Urinary bladder (tissue), 3 donors: ENCODE measurements at regions not wholly inside any gene's neighbourhood (a gene's known extent, or its start where the extent isn't known, plus 50 kb on each side); places are given as distances from the start of the nearest gene placed in this dataset.

Source experiments
- DNase-seq: peaks from one replicate; pipeline ENCODE4 v3.0.0-alpha.2; 2015; ENCODE audit errors: extremely low spot score
- H3K27ac ChIP-seq: one replicate; pipeline ENCODE4 v1.5.1; 2013; ENCODE audit warnings: low read depth, mild to moderate bottlenecking, moderate library complexity
- H3K36me3 ChIP-seq: one replicate; pipeline ENCODE4 v1.6.1; 2013; ENCODE audit warnings: mild to moderate bottlenecking, moderate library complexity; ENCODE audit not compliant: insufficient read depth
- H3K4me1 ChIP-seq: one replicate; pipeline ENCODE4 v1.6.1; 2013; ENCODE audit warnings: mild to moderate bottlenecking, moderate library complexity; ENCODE audit not compliant: insufficient read depth
- H3K4me3 ChIP-seq: one replicate; pipeline ENCODE4 v1.5.1; 2013; ENCODE audit warnings: low read depth, low read length
- WGBS: extraction: QIAGEN DNeasy Blood & Tissue Kit; methylation state at CpG from one replicate; pipeline ENCODE4 v1.1.7; 2013; 5-methylcytosine and 5-hydroxymethylcytosine counted together
- donor health status: healthy with polysubstance abuse.
- donor health status: healthy.

DNA sequence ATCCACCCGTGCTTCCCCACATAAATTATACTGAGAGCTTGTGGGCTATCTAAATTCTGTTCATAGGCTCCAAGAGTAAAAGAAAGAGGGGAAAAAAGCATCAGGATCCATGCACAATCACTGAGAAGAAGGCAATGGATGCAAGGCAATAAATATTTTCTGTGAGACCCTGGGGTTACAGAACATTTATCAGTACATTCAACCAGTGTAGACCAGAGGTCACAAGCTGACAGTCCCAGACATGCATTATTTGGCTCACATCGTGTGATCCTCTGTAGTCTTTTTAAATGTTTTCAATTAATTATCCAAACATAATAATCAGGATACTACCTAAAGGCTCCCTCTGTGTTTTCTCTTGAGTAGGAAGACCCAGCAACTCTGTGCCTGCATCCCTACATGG is 267.9 kb upstream of the CAND1 start:
- WGBS = 34% methylated on average over 2 of the region's 2 CpGs
- DNase-seq = no peak
- no peaks in the 10 kb centered on the region for H3K36me3 ChIP-seq
- H3K4me3 ChIP-seq = no peak overlapping the region
- H3K4me1 ChIP-seq = no peaks in the 10 kb centered on the region
- H3K27ac ChIP-seq = no peak overlapping the region

DNA sequence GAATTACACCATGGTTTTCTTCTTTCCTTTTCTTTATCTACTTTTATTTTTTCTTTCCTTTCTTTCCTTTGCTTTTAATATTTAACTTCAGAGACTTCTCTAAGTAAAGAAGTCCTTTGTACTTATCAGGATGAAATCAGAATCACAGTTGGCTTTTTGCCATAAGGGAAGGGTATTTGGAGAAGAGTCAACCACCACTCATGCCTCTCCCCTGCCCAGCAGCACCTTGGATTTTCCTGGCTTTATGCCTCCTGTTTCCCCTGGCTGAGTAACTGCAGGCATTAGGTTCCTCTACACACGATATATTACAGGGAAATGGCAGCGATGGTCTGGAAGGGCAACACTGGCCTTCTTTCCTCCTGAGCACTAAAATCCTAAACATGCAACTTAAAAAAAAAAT is 266.4 kb upstream of the CAND1 start:
- no peak overlapping the region for H3K27ac ChIP-seq
- no peaks in the 10 kb centered on the region for H3K36me3 ChIP-seq
- no peak for DNase-seq
- H3K4me3 ChIP-seq = no peak overlapping the region
- 63% methylated on average over 2 of the region's 2 CpGs for WGBS
- H3K4me1 ChIP-seq = no peaks in the 10 kb centered on the region

DNA sequence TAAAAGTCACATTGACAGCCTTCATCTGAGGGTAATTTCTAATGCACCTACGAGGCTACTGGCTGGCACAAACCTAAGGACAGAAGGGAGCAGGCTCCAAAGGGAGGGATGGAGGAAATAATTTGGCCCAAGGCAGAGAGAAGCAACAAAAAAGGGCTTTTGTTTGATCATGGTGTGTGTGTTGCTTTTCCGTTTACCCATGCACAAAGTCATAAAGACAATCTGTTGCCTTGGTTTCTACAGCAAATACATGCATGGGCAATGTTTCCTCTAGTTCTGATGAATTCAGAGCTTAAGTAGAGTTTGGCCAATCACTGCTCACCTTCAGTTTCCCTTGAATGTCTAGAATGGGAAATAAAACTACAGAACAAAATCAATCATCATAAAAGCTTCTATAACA is 262.5 kb upstream of the CAND1 start:
- no peak overlapping the region for H3K4me3 ChIP-seq
- H3K36me3 ChIP-seq = no peaks in the 10 kb centered on the region
- H3K4me1 ChIP-seq = no peaks in the 10 kb centered on the region
- 88% methylated on average over 2 of the region's 2 CpGs for WGBS
- DNase-seq = no peak
- H3K27ac ChIP-seq = no peak overlapping the region

DNA sequence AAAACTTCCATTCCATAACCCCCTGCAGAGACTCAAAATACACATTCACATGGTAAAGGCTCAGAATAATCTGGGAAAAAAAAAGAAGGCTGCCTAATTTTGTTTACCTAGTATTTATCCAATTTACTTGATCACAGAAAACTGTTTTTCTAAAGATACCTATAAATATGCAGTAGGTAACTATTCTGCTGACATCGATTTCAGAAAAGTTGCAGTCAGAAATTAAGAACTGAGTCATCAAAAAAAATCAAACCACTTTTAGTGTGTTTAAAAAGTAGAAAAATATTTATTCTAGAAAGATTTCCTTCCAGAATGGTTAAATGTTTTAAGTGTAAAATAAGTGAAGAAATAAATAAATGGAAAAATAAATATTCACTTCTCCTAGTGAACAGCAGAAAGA is 254.5 kb upstream of the CAND1 start:
- H3K27ac ChIP-seq = no peak overlapping the region
- DNase-seq = no peak
- no peaks in the 10 kb centered on the region for H3K4me1 ChIP-seq
- no peaks in the 10 kb centered on the region for H3K36me3 ChIP-seq
- no peak overlapping the region for H3K4me3 ChIP-seq
- 83% methylated on average over 1 of the region's 1 CpG for WGBS

DNA sequence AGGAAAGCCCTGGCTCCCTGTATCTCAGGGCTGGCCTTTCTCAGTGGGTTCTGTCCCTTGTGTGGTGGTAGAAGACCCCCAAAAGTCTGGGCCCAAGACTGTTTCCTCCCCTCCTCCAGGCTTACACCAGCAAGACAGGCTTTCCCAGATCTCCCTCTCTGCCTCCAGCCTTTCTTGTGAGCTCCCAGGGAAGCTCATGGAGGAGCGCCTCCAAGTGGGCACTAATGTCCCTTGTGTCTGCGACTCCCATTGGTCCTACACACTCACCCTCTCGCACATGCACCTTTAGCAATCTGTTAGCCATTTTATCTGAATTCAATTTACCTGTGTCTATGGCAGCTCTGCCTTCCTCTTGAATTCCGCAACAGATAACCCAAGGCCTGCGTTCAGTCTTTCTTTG is 251.1 kb upstream of the CAND1 start:
- H3K36me3 ChIP-seq = no peaks in the 10 kb centered on the region
- no peak for DNase-seq
- no peak overlapping the region for H3K27ac ChIP-seq
- H3K4me3 ChIP-seq = no peak overlapping the region
- no peaks in the 10 kb centered on the region for H3K4me1 ChIP-seq
- 97% methylated on average over 5 of the region's 5 CpGs for WGBS

DNA sequence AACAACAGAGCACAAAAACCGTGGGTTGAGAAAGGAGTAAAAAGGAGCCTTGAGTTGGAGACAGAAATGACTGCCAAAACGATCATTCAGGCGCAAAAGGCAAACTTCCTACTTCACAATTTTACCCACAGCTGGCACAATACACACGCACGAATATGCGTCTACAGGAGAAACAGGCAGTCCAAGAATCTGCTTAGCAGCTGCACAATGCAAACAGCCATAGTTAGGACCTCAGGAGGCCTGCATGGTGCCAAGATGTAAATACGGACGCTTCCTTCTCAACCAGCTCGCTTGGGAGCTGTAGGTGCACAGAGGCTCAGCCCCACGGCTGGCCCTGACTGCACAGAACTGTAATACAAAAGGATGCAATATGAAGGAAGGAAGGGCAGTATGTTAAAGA is 250.1 kb upstream of the CAND1 start:
- H3K27ac ChIP-seq = no peak overlapping the region
- WGBS = 42% methylated on average over 10 of the region's 10 CpGs
- H3K4me3 ChIP-seq = no peak overlapping the region
- no peaks in the 10 kb centered on the region for H3K36me3 ChIP-seq
- DNase-seq = no peak
- H3K4me1 ChIP-seq = no peaks in the 10 kb centered on the region

DNA sequence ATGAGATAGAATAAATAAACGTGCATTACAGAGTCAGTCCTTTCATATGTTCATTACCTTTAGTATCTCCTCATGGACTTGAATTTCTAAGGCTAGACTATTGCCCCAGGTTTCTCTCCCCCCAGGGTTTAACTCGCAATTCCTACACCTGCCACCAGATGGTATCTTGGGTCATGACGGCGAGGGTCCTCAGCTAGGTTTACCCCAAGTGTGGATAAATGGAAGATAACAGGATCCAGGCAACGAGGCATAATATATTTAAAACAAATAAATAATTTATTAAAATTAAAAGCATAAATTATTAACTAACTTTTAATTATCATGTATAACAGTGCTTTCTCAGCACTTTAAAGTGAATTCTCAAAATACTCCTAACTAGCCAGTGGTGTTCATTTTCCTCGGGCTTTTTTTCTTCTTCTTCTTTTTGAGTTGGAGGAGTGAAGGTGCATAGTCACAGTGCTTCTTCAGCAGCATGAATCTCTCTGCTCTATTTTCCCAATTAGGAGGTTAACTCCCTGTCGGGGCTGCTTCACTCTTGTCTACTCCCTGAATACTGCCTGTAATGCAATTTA is 243.5 kb upstream of the CAND1 start:
- H3K36me3 ChIP-seq = no peaks in the 10 kb centered on the region
- no peak for DNase-seq
- H3K4me3 ChIP-seq = no peak overlapping the region
- H3K4me1 ChIP-seq = no peaks in the 10 kb centered on the region
- 43% methylated on average over 7 of the region's 7 CpGs for WGBS
- H3K27ac ChIP-seq = no peak overlapping the region

DNA sequence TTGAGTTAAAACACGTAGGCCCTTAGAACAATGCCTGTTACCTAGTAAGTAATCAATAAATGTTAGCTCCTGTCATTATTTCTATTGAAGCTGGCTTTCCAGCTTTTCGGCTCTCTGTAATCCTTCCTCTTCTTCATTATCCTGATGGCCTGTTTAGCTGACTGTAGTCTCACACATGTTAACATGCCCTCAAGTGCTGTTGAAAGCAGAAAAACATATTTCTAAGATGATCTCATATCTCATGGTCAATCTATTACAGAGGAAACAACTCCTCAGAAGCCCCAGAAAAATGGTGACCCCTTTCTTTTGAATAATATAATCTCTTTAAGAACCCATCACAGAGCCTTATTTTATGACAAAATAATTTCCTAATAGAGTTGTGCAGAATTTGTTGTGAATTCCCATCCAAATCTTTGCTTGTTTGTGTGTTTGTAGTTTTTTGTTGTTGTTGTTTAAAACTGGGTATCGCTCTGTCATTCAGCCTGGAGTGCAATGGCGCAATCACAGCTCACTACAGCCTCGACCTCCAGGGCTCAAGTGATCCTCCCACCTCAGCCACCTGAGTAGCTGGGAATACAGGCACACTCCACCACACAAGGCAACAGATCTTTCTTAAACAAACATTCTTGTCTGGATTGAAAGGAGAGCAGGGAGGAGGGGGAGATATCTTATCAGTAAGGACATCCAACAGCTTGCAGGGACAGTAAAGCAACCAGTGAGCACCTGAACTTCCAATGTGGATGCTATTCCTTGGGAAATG is 242.5 kb upstream of the CAND1 start:
- no peak for DNase-seq
- 89% methylated on average over 5 of the region's 5 CpGs for WGBS
- no peaks in the 10 kb centered on the region for H3K4me1 ChIP-seq
- H3K27ac ChIP-seq = no peak overlapping the region
- no peak overlapping the region for H3K4me3 ChIP-seq
- H3K36me3 ChIP-seq = no peaks in the 10 kb centered on the region

DNA sequence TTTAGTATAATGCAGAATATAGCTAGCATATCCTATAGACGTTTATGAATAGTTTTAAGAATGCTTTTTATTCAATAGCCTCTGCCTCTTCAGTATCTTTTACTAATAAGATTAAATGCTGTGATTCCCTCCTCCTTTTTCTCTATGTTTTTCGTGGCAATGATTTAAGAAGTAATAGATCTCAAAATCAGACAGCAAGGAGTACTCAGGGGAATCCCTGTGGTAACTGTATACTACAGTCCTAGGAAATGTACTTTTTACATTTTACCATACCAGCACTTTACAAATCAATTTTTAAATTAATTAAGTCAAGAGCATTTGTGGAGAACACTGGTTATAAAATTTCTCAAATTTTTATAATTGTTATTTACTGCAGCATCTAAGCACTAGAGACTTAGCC is 240.6 kb upstream of the CAND1 start:
- WGBS = 81% methylated on average over 2 of the region's 2 CpGs
- H3K4me3 ChIP-seq = no peak overlapping the region
- H3K27ac ChIP-seq = no peak overlapping the region
- peaks cover 1% of the 10 kb centered on the region for H3K36me3 ChIP-seq
- no peaks in the 10 kb centered on the region for H3K4me1 ChIP-seq
- DNase-seq = no peak

DNA sequence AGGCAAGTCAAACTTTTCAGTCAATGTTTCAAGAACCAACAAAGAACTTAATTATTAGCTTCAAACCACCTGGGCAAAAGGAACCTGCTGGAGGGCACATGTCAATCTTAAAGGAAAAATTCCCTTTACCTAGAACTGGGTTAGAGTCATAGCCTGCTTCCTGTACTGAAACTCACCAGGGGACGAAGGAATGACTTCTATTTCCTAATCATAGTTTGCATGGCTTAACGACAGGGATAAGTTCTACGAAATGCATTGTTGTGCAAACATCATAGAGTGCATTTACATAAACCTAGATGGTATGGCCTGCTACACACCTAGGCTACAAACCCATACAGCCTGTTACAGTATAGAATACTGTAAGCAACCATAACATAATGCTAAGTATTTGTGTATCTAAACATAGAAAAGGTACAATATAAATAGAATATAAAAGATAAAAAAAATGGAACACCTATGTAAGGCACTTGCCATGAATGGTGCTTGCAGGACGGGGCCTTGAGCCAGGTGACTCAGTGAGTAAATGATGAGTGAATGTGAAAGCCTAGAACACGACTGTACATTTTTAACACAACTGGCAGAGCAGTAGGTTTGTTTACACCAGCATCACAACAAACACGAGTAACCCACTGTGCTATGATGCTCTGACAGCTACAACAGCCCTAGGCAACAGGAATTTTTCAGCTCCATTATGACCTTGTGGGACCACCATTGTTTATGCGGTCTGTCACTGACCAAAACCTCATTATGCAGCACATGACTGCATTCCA is 234.9 kb upstream of the CAND1 start:
- no peaks in the 10 kb centered on the region for H3K4me1 ChIP-seq
- DNase-seq = no peak
- 67% methylated on average over 7 of the region's 7 CpGs for WGBS

DNA sequence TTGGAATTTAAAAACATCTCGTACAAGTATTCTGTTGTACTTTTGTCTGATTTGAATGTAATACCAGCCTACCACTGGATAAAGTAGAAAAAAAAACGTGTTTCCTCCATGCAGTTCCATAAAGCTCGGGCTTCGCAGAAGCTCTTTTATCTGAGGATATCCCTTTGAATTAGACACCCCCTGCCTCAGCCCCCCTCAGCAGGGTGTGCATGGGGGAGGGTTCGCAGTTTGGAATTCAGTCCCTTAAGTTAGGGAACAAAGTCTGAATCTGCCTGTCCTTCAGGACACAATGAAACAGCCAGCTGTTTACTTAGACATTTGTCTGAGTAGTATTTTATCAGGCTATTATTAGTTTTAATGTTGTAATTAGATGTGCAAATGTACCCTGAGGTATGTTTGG is 234.0 kb upstream of the CAND1 start:
- WGBS = 65% methylated on average over 5 of the region's 5 CpGs

More for the DNA sequence above, 234.9 kb upstream of the CAND1 start:
- Histone ChIP-seq H3K4me3 (no peak overlapping the region), H3K27ac (no peak overlapping the region), H3K36me3 (peaks cover 1% of the 10 kb centered on the region)

DNA sequence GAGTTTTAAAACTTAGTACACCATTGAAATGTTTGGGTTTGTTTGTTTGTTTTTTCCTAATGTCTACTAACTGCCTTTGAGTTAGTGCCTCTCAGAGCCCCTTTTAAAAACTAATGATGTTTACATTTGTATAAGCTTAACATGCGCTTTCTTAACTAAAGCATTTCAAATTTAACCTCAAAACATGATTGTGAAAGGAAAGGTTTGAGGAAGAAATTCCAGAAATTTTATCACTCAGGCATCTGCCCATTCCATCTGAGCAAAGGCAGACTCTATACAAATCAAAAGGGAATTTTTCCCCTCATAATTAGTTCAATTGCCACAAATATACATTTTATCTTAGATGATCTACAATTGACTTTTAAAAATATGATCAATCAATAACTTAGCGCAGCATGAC is 230.7 kb upstream of the CAND1 start:
- 84% methylated on average over 2 of the region's 2 CpGs for WGBS
- DNase-seq = no peak
- Histone ChIP-seq H3K4me3 (no peak overlapping the region), H3K4me1 (no peaks in the 10 kb centered on the region), H3K36me3 (no peaks in the 10 kb centered on the region), H3K27ac (no peak overlapping the region)

More for the DNA sequence above, 234.0 kb upstream of the CAND1 start:
- H3K36me3 ChIP-seq = peaks cover 1% of the 10 kb centered on the region
- H3K4me1 ChIP-seq = no peaks in the 10 kb centered on the region
- no peak overlapping the region for H3K4me3 ChIP-seq
- no peak overlapping the region for H3K27ac ChIP-seq
- DNase-seq = no peak

DNA sequence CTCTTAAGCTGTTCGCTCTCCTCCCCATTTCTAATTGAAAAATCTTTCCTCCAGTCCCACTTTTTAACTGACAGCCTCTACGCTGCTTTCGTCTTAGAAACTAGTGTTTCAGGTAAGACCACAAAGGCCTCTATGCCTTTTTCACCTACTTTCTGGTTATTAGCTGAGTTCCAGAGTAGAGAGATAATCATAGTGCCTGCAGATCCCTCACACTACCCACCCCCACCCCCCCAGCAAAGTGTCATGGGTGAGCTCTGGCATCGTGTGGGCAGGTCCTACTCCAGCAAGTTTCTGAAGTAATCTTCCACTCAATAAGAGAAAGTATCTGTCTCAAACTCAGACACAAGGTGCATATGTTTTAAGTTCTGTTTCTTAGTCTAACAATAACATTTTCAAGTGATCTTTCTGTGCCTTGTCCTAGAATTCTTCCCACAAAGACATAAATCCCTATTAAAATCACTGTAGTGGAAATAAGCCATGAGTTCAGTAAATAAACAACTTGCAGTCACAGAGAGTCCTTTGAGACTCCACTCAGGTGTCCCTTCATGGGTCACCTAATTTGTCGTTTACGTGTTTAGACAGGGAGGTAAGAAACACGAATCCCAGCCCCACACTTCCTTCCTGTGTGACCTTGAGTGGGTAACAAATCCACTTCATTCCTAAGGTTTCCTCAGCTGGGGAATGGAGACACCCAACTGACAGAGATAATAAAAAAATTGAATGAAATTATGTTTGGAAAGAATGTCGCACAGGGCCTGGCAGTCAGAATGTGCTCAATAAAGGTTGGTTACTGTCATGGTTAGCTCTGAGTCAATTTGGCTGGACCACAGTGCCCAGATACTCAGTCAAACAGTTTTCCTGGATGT is 228.9 kb upstream of the CAND1 start:
- Histone ChIP-seq H3K27ac (no peak overlapping the region), H3K4me1 (no peaks in the 10 kb centered on the region)
- DNase-seq = no peak

More for the DNA sequence above, 228.9 kb upstream of the CAND1 start:
- no peak overlapping the region for H3K4me3 ChIP-seq
- no peaks in the 10 kb centered on the region for H3K36me3 ChIP-seq
- 73% methylated on average over 8 of the region's 8 CpGs for WGBS
